WTC11 (cell line): ENCODE measurements at regions not wholly inside any gene's neighbourhood (a gene's known extent, or its start where the extent isn't known, plus 50 kb on each side); places are given as distances from the start of the nearest gene placed in this dataset.

Experiments
- ATAC-seq: fragments of 200-7000 bp; cut with Tn5 transposase; 2 replicates; pipeline ENCODE4 v1.10.0; 2021; ENCODE audit warnings: mild to moderate bottlenecking, moderate library complexity
- CTCF ChIA-PET: fragments of 300-600 bp; sonication (Branson Sonifier 250); formaldehyde crosslinking; loops from one replicate; lab custom pipeline; 2021; ENCODE audit warnings: antibody characterized with exemption; lab: Charles Lee
- POLR2A ChIA-PET: fragments of 350-600 bp; sonication (Branson Sonifier 250); formaldehyde crosslinking; loops from one replicate; lab custom pipeline; 2021; ENCODE audit warnings: antibody characterized with exemption; lab: Charles Lee
- DNase-seq: peaks from one replicate; pipeline ENCODE4 v3.0.0; 2021; ENCODE audit warnings: low spot score
- H3K27ac Mint-ChIP-seq: 2 replicates; pipeline ENCODE4 v1.8.0; 2021; ENCODE audit warnings: mixed read lengths
- H3K27me3 Mint-ChIP-seq: 2 replicates; pipeline ENCODE4 v1.8.0; 2021; ENCODE audit warnings: low read depth, mild to moderate bottlenecking, moderate library complexity, mixed read lengths
- H3K36me3 Mint-ChIP-seq: 2 replicates; pipeline ENCODE4 v1.8.0; 2021; ENCODE audit warnings: mixed read lengths
- H3K4me1 Mint-ChIP-seq: 2 replicates; pipeline ENCODE4 v1.8.0; 2022; ENCODE audit warnings: mixed read lengths
- H3K4me3 Mint-ChIP-seq: 2 replicates; pipeline ENCODE4 v1.8.0; 2021; ENCODE audit warnings: mild to moderate bottlenecking, moderate library complexity, mixed read lengths
- H3K9me3 Mint-ChIP-seq: 2 replicates; pipeline ENCODE4 v1.8.0; 2021; ENCODE audit warnings: mixed read lengths
- ATF6 ChIP-seq: sonication (generic); formaldehyde crosslinking; IDR thresholded peaks from 2 replicates; pipeline ENCODE4 v1.8.1; 2023; ENCODE audit warnings: mild to moderate bottlenecking, missing genetic modification reagents
- HMGXB4 ChIP-seq: sonication (generic); formaldehyde crosslinking; IDR thresholded peaks from 2 replicates; pipeline ENCODE4 v1.8.1; 2023; ENCODE audit warnings: mild to moderate bottlenecking, moderate library complexity, missing genetic modification reagents
- IRF2 ChIP-seq: sonication (generic); formaldehyde crosslinking; IDR thresholded peaks from 2 replicates; pipeline ENCODE4 v1.8.0; 2022; ENCODE audit warnings: low read depth, missing genetic modification reagents, borderline replicate concordance
- JUN ChIP-seq: sonication (generic); formaldehyde crosslinking; IDR thresholded peaks from 2 replicates; pipeline ENCODE4 v1.8.0; 2023; ENCODE audit warnings: mild to moderate bottlenecking, missing genetic modification reagents
- NR1H2 ChIP-seq: sonication (generic); formaldehyde crosslinking; IDR thresholded peaks from 2 replicates; pipeline ENCODE4 v1.9.0; 2021; ENCODE audit warnings: mild to moderate bottlenecking, moderate library complexity, missing genetic modification reagents
- OVOL2 ChIP-seq: fragments of 250-450 bp; sonication (Bioruptor Pico); IDR thresholded peaks from 2 replicates; pipeline ENCODE4 v1.9.0; 2021; ENCODE audit warnings: mild to moderate bottlenecking, borderline replicate concordance
- PRRX2 ChIP-seq: fragments of 250-450 bp; sonication (Bioruptor Pico); IDR thresholded peaks from 2 replicates; pipeline ENCODE4 v1.8.0; 2021; ENCODE audit warnings: mild to moderate bottlenecking
- SMAD3 ChIP-seq: sonication (generic); formaldehyde crosslinking; IDR thresholded peaks from 2 replicates; pipeline ENCODE4 v1.8.0; 2022; ENCODE audit warnings: missing genetic modification reagents, mild to moderate bottlenecking, borderline replicate concordance
- STAT6 ChIP-seq: sonication (generic); formaldehyde crosslinking; conservative IDR thresholded peaks from 2 replicates; pipeline ENCODE4 v1.8.1; 2023; ENCODE audit warnings: mild to moderate bottlenecking, low read depth, missing genetic modification reagents, moderate library complexity
- ZNF317 ChIP-seq: sonication (generic); formaldehyde crosslinking; IDR thresholded peaks from 2 replicates; pipeline ENCODE4 v1.8.1; 2023; ENCODE audit warnings: low read depth, mild to moderate bottlenecking, moderate library complexity, missing genetic modification reagents, borderline replicate concordance
- ZNF423 ChIP-seq: fragments of 250-450 bp; sonication (Bioruptor Pico); IDR thresholded peaks from 2 replicates; pipeline ENCODE4 v2.1.2; 2022; ENCODE audit warnings: mild to moderate bottlenecking, moderate library complexity
- ZNF671 ChIP-seq: fragments of 250-450 bp; sonication (Bioruptor Pico); IDR thresholded peaks from 2 replicates; pipeline ENCODE4 v1.8.0; 2021; ENCODE audit warnings: mild to moderate bottlenecking
- TF ChIP-seq, protein P1 (sequence below): sonication (generic); formaldehyde crosslinking; IDR thresholded peaks from 2 replicates; pipeline ENCODE4 v1.8.1; 2022; ENCODE audit warnings: low read depth, mild to moderate bottlenecking, moderate library complexity, missing genetic modification reagents, borderline replicate concordance
- TF ChIP-seq, protein P2 (sequence below): sonication (generic); formaldehyde crosslinking; IDR thresholded peaks from 2 replicates; pipeline ENCODE4 v1.8.1; 2022; ENCODE audit warnings: low read depth, missing genetic modification reagents, borderline replicate concordance
- TF ChIP-seq, protein P3 (sequence below): sonication (generic); formaldehyde crosslinking; IDR thresholded peaks from 2 replicates; pipeline ENCODE4 v1.8.1; 2023; ENCODE audit warnings: mild to moderate bottlenecking, missing genetic modification reagents, borderline replicate concordance

DNA sequence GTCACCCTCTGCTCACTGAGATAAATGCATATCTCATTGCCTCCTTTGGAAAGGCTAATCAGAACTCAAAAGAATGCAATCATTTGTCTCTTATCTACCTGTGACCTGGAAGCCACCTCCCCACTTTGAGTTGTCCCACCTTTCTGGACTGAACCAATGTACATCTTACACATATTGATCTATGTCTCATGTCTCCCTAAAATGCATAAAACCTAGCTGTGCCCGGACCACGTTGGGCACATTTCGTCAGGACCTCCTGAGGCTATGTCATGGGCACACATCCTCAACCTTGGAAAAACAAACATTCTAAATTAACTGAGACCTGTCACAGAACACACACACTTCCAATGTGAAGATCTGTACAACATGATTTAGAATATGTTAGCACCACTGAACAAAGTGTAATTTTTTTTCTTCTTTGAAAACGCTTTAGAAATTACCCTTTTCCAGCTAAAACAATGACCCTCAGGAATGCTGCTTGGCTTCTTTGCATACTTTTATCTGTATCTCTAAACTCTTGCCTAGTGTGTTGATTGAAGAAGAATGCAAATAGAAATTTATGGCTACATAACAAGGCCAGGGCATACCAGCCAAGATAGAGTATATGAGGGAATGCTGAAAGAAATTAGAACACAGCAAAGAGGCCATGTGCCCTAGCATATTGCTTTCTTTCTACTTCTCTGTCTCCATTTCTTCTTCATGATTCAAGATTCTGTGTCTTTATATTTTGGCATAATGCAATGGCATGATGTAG is 84.6 kb upstream of the DST start:
- TF ChIP-seq OVOL2 (CRISPR knock-in tag): no peak
- TF ChIP-seq, protein P1, sequence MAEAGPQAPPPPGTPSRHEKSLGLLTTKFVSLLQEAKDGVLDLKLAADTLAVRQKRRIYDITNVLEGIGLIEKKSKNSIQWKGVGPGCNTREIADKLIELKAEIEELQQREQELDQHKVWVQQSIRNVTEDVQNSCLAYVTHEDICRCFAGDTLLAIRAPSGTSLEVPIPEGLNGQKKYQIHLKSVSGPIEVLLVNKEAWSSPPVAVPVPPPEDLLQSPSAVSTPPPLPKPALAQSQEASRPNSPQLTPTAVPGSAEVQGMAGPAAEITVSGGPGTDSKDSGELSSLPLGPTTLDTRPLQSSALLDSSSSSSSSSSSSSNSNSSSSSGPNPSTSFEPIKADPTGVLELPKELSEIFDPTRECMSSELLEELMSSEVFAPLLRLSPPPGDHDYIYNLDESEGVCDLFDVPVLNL (CRISPR knock-in tag): no peak
- no peak for TF ChIP-seq JUN (CRISPR knock-in tag)
- TF ChIP-seq ZNF317 (CRISPR knock-in tag): no peak
- TF ChIP-seq SMAD3 (CRISPR knock-in tag): no peak
- TF ChIP-seq, protein P2, sequence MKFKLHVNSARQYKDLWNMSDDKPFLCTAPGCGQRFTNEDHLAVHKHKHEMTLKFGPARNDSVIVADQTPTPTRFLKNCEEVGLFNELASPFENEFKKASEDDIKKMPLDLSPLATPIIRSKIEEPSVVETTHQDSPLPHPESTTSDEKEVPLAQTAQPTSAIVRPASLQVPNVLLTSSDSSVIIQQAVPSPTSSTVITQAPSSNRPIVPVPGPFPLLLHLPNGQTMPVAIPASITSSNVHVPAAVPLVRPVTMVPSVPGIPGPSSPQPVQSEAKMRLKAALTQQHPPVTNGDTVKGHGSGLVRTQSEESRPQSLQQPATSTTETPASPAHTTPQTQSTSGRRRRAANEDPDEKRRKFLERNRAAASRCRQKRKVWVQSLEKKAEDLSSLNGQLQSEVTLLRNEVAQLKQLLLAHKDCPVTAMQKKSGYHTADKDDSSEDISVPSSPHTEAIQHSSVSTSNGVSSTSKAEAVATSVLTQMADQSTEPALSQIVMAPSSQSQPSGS (CRISPR knock-in tag): no peak
- no peak for TF ChIP-seq ATF6 (CRISPR knock-in tag)
- TF ChIP-seq, protein P3, sequence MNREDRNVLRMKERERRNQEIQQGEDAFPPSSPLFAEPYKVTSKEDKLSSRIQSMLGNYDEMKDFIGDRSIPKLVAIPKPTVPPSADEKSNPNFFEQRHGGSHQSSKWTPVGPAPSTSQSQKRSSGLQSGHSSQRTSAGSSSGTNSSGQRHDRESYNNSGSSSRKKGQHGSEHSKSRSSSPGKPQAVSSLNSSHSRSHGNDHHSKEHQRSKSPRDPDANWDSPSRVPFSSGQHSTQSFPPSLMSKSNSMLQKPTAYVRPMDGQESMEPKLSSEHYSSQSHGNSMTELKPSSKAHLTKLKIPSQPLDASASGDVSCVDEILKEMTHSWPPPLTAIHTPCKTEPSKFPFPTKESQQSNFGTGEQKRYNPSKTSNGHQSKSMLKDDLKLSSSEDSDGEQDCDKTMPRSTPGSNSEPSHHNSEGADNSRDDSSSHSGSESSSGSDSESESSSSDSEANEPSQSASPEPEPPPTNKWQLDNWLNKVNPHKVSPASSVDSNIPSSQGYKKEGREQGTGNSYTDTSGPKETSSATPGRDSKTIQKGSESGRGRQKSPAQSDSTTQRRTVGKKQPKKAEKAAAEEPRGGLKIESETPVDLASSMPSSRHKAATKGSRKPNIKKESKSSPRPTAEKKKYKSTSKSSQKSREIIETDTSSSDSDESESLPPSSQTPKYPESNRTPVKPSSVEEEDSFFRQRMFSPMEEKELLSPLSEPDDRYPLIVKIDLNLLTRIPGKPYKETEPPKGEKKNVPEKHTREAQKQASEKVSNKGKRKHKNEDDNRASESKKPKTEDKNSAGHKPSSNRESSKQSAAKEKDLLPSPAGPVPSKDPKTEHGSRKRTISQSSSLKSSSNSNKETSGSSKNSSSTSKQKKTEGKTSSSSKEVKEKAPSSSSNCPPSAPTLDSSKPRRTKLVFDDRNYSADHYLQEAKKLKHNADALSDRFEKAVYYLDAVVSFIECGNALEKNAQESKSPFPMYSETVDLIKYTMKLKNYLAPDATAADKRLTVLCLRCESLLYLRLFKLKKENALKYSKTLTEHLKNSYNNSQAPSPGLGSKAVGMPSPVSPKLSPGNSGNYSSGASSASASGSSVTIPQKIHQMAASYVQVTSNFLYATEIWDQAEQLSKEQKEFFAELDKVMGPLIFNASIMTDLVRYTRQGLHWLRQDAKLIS (CRISPR knock-in tag): no peak
- no peak for TF ChIP-seq STAT6 (CRISPR knock-in tag)
- no peak for TF ChIP-seq ZNF671 (CRISPR knock-in tag)
- TF ChIP-seq ZNF423 (CRISPR knock-in tag): no peak
- no peak for TF ChIP-seq HMGXB4 (CRISPR knock-in tag)
- no peak for TF ChIP-seq PRRX2
- TF ChIP-seq IRF2 (CRISPR knock-in tag): no peak
- no peak for TF ChIP-seq NR1H2 (CRISPR knock-in tag)
- H3K4me3 Mint-ChIP-seq: no peak overlapping the region
- H3K4me1 Mint-ChIP-seq: peaks cover 42% of the 10 kb centered on the region
- H3K27ac Mint-ChIP-seq: peak overlapping the region; percentile 91
- H3K36me3 Mint-ChIP-seq: peaks cover 9% of the 10 kb centered on the region; the same call in 1 of the 2 replicates
- CTCF ChIA-PET: interaction anchor here (0.9 to 1.2 kb wide), 3 partner anchors 16 to 124 kb away, joined by 3 to 5 read pairs (median 3); no protein-coding TSS in a partner anchor
- peaks cover 4% of the 10 kb centered on the region; the same call in 1 of the 2 replicates for H3K9me3 Mint-ChIP-seq
- peak; percentile 57 for ATAC-seq
- POLR2A ChIA-PET: no interaction called here
- DNase-seq: no peak
- H3K27me3 Mint-ChIP-seq: no peaks in the 10 kb centered on the region
